NCI-H2107 treated with DMSO at 0.1 percent for 48 hours (cell line): ENCODE measurements at regions not wholly inside any gene's neighbourhood (a gene's known extent, or its start where the extent isn't known, plus 50 kb on each side); places are given as distances from the start of the nearest gene placed in this dataset.
"Not testable (repeated sequence)": the region's sequence is repeated elsewhere in the genome, so short reads cannot be mapped to it uniquely, and the experiment has no call there.

ENCODE experiments used
- DNase-seq: peaks from one replicate; lab custom pipeline; 2025; ENCODE audit not compliant: unreplicated experiment; lab: John Stamatoyannopoulos, UW

DNA sequence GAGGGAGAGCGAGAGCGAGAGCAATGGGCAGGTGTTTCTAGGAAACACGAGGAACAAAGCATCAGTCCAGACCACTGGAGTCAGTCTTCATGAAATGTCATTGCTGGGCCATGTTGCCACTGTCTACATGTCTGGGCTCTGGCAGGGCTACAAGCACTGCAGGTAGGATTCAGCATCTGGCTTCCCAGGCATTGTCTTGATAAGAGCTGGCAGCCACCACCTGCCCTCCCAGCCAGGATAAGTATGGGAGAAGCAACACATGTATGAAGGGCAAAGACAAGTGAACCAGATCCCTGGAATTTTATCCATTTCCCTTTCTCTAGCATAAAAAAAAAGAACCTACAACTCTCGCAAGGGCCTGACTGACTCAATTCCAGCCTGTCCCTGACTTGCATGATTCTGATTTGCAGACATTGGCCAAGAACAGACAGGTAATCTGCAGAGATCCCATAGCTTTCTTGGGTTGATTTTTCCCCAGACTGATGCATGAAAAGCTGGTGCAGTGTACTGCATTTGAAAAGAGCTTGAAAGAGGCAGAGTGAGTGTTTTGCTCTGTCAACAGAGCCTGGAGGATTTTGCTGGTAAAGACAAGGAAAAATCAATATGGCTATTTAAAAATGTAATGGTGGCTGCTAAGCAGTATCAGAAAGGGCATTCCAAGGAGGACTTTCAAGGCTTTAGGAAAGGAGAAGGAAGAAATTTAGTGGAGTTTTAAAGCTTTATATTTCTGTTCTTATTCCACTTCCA, 157.2 kb upstream of the MYRIP start:
- DNase-seq = no peak

DNA sequence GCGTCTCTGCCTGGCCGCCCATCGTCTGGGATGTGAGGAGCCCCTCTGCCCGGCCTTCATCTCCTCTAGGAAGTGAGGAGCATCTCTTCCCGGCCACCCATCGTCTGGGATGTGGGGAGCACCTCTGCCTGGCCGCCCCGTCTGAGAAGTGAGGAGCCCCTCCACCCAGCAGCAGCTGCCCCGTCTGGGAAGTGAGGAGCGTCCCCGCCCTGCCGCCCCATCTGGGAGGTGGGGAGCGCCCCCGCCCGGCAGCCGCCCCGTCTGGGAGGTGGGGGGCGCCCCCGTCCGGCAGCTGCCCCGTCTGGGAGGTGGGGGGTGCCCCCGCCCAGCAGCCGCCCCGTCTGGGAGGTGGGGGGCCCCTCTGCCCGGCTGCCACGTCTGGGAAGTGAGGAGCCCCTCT, 153.7 kb upstream of the MYRIP start:
- not testable (repeated sequence) for DNase-seq

- DNase-seq = no peak
Observed at GRCh38 chr3:39657075-39657474, 152.3 kb upstream of the MYRIP start.

DNA sequence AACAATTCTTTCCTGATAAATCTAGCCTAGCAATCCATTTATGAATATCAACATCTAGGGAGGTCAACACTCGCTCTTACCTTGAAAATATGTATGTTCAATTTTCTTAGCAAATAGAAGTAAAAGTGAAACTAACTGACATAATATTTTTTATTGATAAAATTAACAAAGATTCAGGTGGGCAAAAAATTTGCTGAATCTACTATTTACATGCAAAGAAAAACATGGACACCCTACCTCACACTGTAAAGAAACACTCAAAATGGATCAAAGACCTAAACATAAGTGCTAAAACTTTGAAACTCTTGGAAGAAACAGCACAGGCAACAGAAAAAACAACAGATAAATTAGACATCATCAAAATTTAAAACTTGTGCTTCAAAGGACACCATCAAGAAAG, 151.6 kb upstream of the MYRIP start:
- DNase-seq = no peak

DNA sequence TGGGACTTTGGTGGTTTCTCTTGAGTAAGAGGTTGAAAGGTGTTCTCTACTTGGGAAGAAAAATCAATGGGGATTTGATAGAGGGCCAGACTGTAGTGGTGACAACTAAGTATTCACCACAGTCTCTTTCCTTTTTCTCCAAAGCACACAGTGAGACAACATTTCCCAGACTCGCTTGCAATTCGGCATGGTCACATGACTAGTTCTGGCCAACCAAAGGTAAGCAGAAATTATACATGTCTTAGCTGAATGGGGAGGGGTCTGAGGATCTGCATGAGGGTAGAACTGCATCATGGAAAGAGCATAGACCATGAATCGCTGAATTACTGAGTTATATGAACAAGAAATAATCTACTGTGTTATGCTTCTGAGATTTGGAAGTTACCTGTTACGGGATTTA, 144.5 kb upstream of the MYRIP start:
- no peak for DNase-seq

DNA sequence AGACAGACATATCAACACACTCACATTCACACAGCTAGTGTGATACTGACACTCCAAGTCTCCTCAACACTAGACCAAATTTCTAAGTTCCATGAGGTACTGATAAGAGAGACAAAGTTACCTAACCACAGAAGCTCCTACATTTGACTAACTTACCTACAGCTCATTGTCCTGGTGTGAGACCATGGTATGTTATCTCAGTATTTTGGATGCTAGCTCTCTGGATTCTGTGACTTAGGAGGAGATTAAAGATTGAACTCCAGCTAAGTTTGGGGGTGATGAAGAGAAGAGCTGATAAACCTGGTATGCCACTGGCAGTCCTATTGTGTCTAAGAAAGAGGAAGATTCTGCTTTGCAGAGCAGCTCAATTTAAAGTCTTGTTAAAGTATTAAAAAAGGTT, 144.0 kb upstream of the MYRIP start:
- DNase-seq = no peak

GRCh38 chr3:39668420-39668819, 141.0 kb upstream of the MYRIP start:
- no peak for DNase-seq

DNA sequence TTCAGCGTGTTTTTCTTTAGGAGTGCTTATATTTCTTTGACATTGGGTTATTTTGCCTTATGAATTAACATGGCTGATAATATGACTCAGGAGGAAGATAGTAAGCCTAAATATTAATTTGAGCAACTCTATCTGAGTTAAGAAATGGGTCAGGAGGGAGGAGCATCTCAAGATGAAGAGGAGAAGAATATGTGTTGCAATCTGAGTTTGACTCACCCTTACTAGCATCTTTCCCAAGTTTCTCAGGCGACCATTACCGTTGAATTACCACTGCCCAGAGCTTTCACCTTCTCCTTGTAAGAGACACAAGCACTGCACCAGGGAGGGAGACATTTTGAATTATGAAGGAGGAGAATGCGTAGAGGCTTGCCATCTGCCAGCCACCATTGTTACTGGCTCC, 138.3 kb upstream of the MYRIP start:
- no peak for DNase-seq

DNA sequence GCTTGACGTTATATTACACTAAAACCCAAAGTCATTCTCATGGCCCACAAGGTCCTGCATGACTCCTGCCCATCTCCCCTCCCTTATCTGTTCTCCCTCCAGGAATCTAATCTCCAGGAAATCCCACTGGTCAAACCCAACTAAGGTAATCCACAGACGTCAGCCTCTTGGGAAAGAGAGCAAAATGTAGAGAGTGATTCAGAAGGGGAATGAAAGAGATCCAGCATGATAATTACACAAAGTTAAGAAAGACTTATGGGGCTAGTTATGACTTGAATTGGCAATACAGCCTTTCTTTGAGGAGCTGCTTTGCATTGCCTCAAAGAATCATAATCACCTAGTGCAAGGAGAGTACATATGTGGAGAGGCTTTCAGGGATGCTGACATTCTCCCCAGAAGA, 137.8 kb upstream of the MYRIP start:
- DNase-seq = no peak

DNA sequence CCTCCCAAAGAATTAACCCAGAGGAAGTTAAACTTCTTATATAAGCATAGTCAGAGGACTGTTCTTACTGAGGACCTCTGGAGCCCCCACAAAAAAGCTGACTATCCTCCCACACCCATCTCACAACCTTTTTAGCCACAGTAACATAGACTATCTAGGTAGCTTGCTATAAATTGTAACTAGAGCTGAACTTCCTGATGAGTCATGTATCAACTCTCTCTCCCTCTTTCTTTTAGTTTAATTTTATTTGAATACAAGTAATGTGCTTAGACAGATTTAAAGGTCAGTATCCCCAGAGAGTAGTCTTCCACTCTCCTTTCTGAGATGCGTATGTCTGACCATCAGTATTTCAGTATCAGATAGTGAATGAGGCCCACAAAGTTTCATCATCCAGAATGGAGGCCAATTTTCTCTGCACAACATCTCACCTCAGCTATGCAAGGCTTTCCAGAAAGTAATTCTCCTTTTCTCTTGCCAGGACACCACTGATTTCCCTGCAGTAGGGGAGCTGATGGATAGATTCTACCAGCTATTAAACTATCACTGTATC, 104.0 kb upstream of the MYRIP start:
- DNase-seq = no peak

DNA sequence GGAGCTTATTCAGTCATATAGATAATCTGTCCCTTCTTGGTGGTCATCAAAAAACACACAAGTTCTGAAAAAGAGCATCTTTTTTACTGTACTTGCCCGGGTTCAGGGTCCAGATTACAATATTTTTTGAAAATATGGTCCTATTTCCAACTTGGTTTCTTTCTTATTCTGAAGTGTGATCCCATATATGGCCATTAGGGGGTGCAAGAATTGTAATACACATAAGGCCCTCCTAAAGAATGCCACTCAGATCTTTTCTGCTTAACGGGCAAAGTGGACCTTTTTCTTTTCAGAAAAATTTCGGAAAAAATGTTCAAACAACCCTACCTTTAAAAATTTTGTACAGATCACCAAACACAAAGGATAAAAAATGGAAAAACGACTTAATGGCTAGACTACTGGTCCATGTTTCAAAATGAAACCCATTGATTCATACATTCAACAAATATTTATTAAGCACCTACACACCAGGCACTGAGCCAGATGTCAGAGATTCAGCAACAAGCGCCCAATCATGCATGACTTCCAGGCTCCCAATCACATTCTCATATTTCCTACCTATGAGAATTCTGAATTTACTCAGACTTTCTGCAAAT, 102.0 kb upstream of the MYRIP start:
- DNase-seq = no peak

DNA sequence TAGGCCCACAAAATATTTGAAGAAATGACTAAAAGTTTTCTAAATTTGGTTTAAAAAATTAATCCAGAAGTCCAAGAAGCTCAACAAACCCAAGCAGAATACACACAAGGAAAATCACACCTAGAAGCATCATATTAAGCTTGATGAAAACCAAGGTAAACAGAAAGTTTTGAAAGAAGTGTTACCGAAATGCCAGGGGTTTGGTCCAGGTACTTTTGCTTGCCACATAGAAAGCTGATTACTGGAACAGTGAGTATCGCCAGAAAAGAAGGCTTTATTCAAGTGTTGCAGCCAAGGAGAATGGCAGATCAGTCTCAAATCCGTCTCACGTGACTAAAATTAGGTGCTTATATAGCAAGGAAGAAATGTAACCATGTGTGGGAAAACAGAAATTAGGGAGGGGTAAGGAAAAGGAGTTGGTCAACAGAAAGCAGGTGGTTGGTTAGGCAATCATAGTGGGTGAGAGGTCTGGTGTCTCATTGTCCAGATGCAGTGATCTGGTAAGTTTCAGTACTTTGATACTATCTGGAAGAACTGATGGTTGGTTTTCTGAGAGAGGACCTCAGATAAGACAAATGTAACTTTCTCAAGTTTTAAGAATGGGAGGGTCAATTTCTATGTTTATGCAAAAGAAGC, 96.9 kb upstream of the MYRIP start:
- no peak for DNase-seq

DNA sequence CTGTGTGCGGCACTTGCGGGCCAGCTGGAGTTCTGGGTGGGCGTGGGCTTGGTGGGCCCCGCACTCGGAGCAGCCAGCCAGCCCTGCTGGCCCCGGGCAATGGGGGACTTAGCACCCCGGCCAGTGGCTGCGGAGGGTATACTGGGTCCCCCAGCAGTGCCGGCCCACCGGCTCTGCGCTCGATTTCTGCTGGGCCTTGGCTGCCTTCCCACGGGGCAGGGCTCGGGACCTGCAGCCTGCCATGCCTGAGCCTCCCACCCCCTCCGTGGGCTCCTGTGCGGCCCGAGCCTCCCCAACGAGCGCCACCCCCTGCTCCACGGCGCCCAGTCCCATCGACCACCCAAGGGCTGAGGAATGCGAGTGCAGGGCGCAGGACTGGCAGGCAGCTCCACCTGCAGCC, 96.1 kb upstream of the MYRIP start:
- DNase-seq = not testable (repeated sequence)

DNA sequence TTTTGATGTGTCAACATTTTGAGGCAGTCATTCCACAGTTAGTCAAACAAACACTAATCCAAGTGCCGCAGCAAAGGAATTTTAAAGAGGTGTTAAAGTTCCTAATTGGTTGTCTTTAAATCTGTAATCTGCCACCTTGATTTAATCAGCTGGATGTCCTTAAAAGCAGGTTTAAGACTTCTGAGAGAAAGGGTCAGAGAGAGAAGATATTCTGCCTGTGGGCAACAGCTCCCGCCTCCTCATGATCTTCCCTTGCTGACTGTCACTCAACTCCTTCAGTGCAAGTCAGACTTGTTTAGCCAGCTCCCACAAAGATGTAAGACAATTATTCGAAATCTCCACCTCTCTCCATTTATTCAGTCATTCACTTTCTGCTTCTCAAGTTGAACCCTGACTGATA, 92.6 kb upstream of the MYRIP start:
- DNase-seq = no peak

GRCh38 chr3:39718674-39719595, 90.5 kb upstream of the MYRIP start:
- DNase-seq = no peak

- no peak for DNase-seq
Observed at GRCh38 chr3:39721076-39721475, 88.3 kb upstream of the MYRIP start.

GRCh38 chr3:39724233-39724846, 85.1 kb upstream of the MYRIP start:
- DNase-seq = no peak

DNA sequence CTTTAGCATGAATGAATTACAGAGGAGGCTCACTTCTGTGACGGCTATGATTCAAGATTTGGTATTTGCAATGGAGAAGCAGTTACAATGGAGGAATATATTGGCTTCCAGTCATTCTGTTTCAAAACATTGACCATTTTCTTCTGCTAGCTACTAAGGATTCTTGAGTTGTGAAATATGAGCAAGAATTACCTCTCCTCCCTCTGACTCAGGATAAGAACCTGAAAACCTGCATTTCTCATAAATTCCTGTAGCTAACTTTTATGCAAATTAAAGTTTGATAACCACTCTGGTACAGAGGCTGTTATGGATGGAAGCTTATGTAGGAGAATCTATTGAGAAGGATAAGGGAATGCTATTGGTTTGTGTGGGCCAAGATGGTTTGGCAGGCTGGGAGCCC, 84.1 kb upstream of the MYRIP start:
- no peak for DNase-seq

DNA sequence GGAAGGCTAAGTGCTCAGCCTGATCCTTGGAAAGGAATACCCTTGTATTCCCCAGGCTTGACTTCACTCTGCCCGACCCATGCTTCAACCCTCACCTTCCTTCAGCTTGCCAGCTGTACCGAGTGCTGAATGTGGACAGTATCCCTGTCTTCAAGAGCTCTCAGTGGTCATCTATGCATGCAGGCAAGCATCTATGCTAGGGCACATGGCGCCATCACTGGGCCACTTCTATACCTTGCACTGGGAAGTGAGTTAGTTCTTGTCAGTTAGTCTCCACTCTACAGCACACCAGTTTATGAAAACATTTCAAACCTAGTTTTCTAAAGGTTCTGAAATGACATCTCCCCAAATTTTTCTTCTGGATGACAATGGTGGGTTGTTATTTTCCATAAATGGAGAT, 82.0 kb upstream of the MYRIP start:
- DNase-seq = no peak

DNA sequence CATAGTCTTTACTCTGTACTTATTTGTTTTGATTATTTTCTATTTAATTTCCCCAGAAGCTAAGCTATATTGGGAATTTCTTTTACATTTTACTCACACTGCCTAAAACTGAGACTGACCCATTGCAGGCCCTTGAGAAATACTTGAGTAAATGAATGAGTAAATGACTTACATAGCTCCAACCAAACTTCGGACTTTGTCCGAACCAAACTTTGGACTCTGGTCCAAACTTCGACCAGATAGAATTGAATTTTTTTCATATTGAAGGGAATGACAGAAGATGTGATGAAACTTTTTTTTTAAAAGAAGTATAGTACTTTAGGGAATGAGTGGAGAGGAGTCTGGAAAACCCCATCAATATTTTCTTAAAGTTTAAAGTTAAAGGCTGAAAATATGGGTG, 75.6 kb upstream of the MYRIP start:
- no peak for DNase-seq

DNA sequence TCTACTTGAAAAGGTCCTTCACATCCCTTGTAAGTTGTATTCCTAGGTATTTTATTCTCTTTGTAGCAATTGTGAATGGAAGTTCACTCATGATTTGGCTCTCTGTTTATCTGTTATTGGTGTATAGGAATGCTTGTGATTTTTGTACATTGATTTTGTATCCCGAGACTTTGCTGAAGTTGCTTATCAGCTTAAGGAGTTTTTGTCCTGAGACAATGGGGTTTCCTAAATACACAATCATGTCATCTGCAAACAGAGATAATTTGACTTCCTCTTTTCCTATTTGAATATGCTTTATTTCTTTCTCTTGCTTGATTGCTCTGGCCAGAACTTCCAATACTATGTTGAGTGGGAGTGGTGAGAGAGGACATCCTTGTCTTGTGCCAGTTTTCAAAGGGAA, 69.8 kb upstream of the MYRIP start:
- DNase-seq = not testable (repeated sequence)
